Cerebellar cortex (tissue), 1 donor: ENCODE measurements at regions not wholly inside any gene's neighbourhood (a gene's known extent, or its start where the extent isn't known, plus 50 kb on each side); places are given as distances from the start of the nearest gene placed in this dataset.
"Not testable (repeated sequence)": the region's sequence is repeated elsewhere in the genome, so short reads cannot be mapped to it uniquely, and the experiment has no call there.

Experiments
- DNase-seq: peaks from one replicate; pipeline ENCODE4 v3.0.0-alpha.2; 2015; ENCODE audit warnings: low spot score

- no peak for DNase-seq
Measured at GRCh38 chr6:23775127-23775526, 350.9 kb upstream of the NRSN1 start.

- no peak for DNase-seq
Measured at GRCh38 chr6:23783901-23784300, 342.1 kb upstream of the NRSN1 start.

GRCh38 chr6:23784301-23784919, 341.6 kb upstream of the NRSN1 start:
- no peak for DNase-seq

- DNase-seq: no peak
Measured at GRCh38 chr6:23790756-23791155, 335.3 kb upstream of the NRSN1 start.

GRCh38 chr6:23797041-23797440, 329.0 kb upstream of the NRSN1 start:
- DNase-seq: no peak

GRCh38 chr6:23804289-23804688, 321.7 kb upstream of the NRSN1 start:
- not testable (repeated sequence) for DNase-seq

- DNase-seq: not testable (repeated sequence)
Measured at GRCh38 chr6:23821141-23821540, 304.9 kb upstream of the NRSN1 start.

GRCh38 chr6:23823421-23823820, 302.6 kb upstream of the NRSN1 start:
- DNase-seq: no peak

GRCh38 chr6:23826572-23826971, 299.4 kb upstream of the NRSN1 start:
- no peak for DNase-seq

- no peak for DNase-seq
Measured at GRCh38 chr6:23828861-23829260, 297.2 kb upstream of the NRSN1 start.

- no peak for DNase-seq
Measured at GRCh38 chr6:23841116-23841515, 284.9 kb upstream of the NRSN1 start.

GRCh38 chr6:23842760-23843159, 283.3 kb upstream of the NRSN1 start:
- DNase-seq: no peak

- DNase-seq: no peak
Measured at GRCh38 chr6:23851522-23851921, 274.5 kb upstream of the NRSN1 start.

GRCh38 chr6:23853566-23854133, 272.4 kb upstream of the NRSN1 start:
- not testable (repeated sequence) for DNase-seq

- DNase-seq: not testable (repeated sequence)
Measured at GRCh38 chr6:23854154-23854553, 271.9 kb upstream of the NRSN1 start.

- DNase-seq: no peak
Measured at GRCh38 chr6:23855497-23856116, 270.4 kb upstream of the NRSN1 start.

- DNase-seq: no peak
Measured at GRCh38 chr6:23870496-23870895, 255.5 kb upstream of the NRSN1 start.

GRCh38 chr6:23873161-23873560, 252.9 kb upstream of the NRSN1 start:
- DNase-seq: no peak

- DNase-seq: no peak
Measured at GRCh38 chr6:23875006-23875405, 251.0 kb upstream of the NRSN1 start.

- DNase-seq: no peak
Measured at GRCh38 chr6:23879816-23880215, 246.2 kb upstream of the NRSN1 start.

- DNase-seq: no peak
Measured at GRCh38 chr6:23890543-23891227, 235.3 kb upstream of the NRSN1 start.

GRCh38 chr6:23905133-23905815, 220.7 kb upstream of the NRSN1 start:
- DNase-seq: no peak

- DNase-seq: no peak
Measured at GRCh38 chr6:23910420-23910819, 215.6 kb upstream of the NRSN1 start.
